ENCODE measurements at regions not wholly inside any gene's neighbourhood (a gene's known extent, or its start where the extent isn't known, plus 50 kb on each side); places are given as distances from the start of the nearest gene placed in this dataset.

DNA sequence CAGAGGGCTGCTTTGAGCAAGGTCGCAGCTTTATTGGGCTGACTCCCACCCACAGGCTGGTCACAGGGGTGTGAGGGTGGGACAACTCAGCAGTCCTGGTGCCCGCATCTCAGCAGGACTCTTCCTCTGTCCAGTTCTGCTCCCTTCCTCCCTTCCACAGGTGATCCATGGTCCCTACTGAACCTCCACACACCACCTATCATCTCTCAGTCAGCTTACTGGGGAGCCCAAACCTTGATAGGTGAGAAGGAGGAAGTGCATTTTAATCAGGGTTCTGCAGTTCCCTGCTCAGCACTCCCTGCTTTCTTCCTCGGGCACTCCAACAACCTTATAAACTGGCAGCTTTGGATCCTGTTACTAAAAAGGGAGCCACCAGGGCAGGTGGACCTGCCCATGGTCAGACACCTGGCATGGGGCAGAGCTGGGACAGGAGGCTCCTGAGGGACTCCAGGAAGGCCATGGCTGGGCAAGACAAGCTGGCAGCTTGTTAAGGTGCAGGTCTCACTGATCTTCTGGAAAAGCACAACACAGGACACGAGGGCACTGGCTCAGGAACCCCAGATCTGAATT is 664.6 kb downstream of the BCL11B start:
- Histone ChIP-seq H2BK12ac (ENCODE audit: low read length) (no peak overlapping the region), H4K8ac (ENCODE audit: low read depth, low read length) (no peak overlapping the region), H2AFZ (ENCODE audit: low read length) (no peak overlapping the region), H3K4me3 (ENCODE audit: low read length in 2 of 2) (no peak overlapping the region), H3K18ac (ENCODE audit: low read length) (peak overlapping the region; percentile 61), H3K4ac (ENCODE audit: low read length) (no peak overlapping the region), H3K9ac (ENCODE audit: low read depth, low read length, poor library complexity) (no peak overlapping the region), H4K91ac (ENCODE audit: low read depth, low read length, poor library complexity) (no peak overlapping the region), H2BK15ac (ENCODE audit: low read length) (no peak overlapping the region), H3K79me1 (ENCODE audit: low read depth, low read length) (no peaks in the 10 kb centered on the region), H3K9me3 (replicated peaks in 1 of 2; ENCODE audit: control insufficient read depth in 2 of 2, insufficient read depth in 1 of 2, low read depth in 1 of 2, low read length in 2 of 2) (no peaks in the 10 kb centered on the region), H3K27ac (replicated peaks; ENCODE audit: low read length) (no peak overlapping the region), H3K4me2 (ENCODE audit: insufficient read depth, low read length, poor library complexity, severe bottlenecking) (no peak overlapping the region), H3K14ac (ENCODE audit: low read length) (no peak overlapping the region), H3K23ac (ENCODE audit: low read depth, low read length, poor library complexity) (no peak overlapping the region), H2BK5ac (ENCODE audit: low read length) (no peak overlapping the region), H3K4me1 (ENCODE audit: control insufficient read depth in 2 of 2, insufficient read depth in 1 of 2, low read depth in 1 of 2, low read length in 2 of 2) (peaks cover 0 to 2% of the 10 kb centered on the region in 2 donors), H2BK120ac (ENCODE audit: low read depth, low read length) (no peak overlapping the region), H3K27me3 (ENCODE audit: control insufficient read depth in 3 of 3, insufficient read depth in 3 of 3, low read depth in 1 of 3, low read length in 3 of 3) (no peaks in the 10 kb centered on the region), H3K36me3 (replicated peaks in 1 of 2; ENCODE audit: control insufficient read depth in 2 of 2, insufficient read depth in 2 of 2, low read length in 2 of 2) (no peaks in the 10 kb centered on the region), H2AK5ac (ENCODE audit: low read depth, low read length) (no peak overlapping the region)
- no CpG with 5 or more reads among the region's 4 CpGs for WGBS, 2 donors (ENCODE audit: extremely low coverage in 2 of 2, insufficient read length in 2 of 2, insufficient replicate concordance in 1 of 2)
- no peak for DNase-seq (ENCODE audit: low spot score)

DNA sequence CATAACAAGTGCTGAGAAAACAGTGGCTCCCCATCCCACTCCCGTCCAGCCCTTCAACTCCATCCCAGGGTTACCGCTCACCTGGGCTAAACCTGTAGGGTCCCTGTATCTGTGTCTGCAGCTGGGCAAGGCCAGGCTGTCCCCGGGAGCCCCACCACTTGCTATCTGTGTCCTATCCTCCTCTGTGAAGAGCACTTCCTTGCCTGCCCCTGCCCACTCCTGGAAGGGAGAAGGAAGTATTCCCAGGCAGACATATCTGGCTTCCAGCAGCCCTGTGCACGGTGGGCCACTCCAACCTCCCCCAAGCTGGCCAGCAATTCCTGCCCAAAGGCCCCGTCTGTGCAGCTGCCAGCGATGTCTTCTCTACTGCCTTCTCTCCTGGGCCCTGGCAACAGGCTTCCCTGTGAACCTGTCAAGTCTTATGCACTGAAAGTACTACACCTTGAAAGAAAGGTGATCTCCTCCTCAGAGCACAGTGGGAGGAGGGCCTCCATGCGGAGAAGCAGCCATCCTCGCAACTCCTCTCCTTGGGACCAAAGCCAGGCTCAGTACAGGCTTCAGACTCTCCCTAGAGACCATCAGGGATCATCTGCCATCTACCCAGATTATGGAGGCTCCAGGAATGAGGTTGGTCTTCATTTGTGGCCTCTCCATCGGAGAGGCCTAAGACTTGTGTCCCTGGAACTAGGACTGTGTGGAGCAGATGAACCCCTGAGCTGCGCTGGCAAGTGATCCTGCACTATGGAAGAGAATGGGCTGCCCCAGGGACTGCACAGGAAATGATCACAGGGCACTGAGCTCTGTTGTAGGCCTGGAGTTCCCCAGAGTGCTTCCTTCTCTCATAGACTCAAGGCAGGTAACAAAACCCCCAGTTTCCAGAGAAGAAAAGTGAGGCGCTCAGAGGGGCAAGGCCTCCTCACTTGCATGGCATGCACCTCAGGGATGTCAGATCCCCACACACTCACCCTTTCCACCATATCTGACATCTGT is 663.6 kb downstream of the BCL11B start:
- Histone ChIP-seq H3K4me1 (ENCODE audit: control insufficient read depth in 2 of 2, insufficient read depth in 1 of 2, low read depth in 1 of 2, low read length in 2 of 2) (peaks cover 0 to 8% of the 10 kb centered on the region in 2 donors), H3K9me3 (replicated peaks in 1 of 2; ENCODE audit: control insufficient read depth in 2 of 2, insufficient read depth in 1 of 2, low read depth in 1 of 2, low read length in 2 of 2) (peaks cover 0 to 1% of the 10 kb centered on the region in 2 donors), H3K4me3 (ENCODE audit: low read length in 2 of 2) (no peak overlapping the region), H2BK5ac (ENCODE audit: low read length) (no peak overlapping the region), H3K23ac (ENCODE audit: low read depth, low read length, poor library complexity) (no peak overlapping the region), H2BK120ac (ENCODE audit: low read depth, low read length) (no peak overlapping the region), H3K4me2 (ENCODE audit: insufficient read depth, low read length, poor library complexity, severe bottlenecking) (no peak overlapping the region), H3K27ac (replicated peaks; ENCODE audit: low read length) (no peak overlapping the region), H3K18ac (ENCODE audit: low read length) (peak overlapping the region; percentile 53), H2AFZ (ENCODE audit: low read length) (no peak overlapping the region), H4K91ac (ENCODE audit: low read depth, low read length, poor library complexity) (no peak overlapping the region), H3K36me3 (replicated peaks in 1 of 2; ENCODE audit: control insufficient read depth in 2 of 2, insufficient read depth in 2 of 2, low read length in 2 of 2) (no peaks in the 10 kb centered on the region), H3K14ac (ENCODE audit: low read length) (no peak overlapping the region), H2AK5ac (ENCODE audit: low read depth, low read length) (peak overlapping the region; percentile 35), H3K4ac (ENCODE audit: low read length) (no peak overlapping the region), H3K79me1 (ENCODE audit: low read depth, low read length) (no peaks in the 10 kb centered on the region), H4K8ac (ENCODE audit: low read depth, low read length) (no peak overlapping the region), H3K27me3 (ENCODE audit: control insufficient read depth in 3 of 3, insufficient read depth in 3 of 3, low read depth in 1 of 3, low read length in 3 of 3) (no peaks in the 10 kb centered on the region), H2BK12ac (ENCODE audit: low read length) (no peak overlapping the region), H3K9ac (ENCODE audit: low read depth, low read length, poor library complexity) (no peak overlapping the region), H2BK15ac (ENCODE audit: low read length) (peak overlapping the region; percentile 49)
- no CpG with 5 or more reads among the region's 11 CpGs for WGBS, 2 donors (ENCODE audit: extremely low coverage in 2 of 2, insufficient read length in 2 of 2, insufficient replicate concordance in 1 of 2)
- DNase-seq (ENCODE audit: low spot score) = no peak

DNA sequence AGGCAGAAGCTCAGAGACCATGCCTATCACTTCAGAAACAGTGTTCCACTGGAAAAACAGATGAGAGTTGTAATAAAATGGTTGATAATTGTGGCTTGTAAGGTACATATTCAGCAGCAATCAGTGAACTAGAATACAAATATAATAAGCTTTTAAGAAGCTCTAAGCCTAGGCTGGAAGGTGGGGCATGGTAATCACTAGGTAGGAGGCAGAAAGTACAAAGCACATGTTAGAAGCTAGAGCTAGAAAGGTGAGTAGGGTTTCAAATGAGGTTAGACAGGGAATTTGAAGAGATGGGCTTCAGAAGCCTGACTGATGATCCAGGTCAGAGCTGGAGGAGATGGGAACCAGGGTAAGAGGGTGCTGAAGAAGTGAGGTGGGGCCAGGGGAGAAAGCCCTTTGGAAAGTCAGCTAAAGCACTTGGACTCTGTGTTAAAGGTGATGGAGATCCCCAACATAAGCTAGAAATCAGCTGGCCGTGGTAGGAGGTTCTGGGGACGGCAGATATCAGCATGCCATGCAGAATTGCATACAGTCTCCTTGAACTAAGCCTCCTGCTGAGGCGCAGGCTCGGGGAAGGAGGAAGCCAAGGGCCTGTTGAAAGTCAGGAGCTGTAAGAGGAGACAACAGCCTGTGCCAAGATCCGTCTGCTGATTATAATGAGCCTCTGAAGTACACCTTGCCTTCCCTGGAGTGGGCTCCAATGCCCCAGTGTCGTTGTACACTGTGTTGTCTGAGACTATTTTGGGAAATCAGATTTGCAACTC is 659.4 kb downstream of the BCL11B start:
- Histone ChIP-seq H2BK5ac (ENCODE audit: low read length) (no peak overlapping the region), H3K23ac (ENCODE audit: low read depth, low read length, poor library complexity) (no peak overlapping the region), H2BK120ac (ENCODE audit: low read depth, low read length) (no peak overlapping the region), H3K18ac (ENCODE audit: low read length) (no peak overlapping the region), H3K14ac (ENCODE audit: low read length) (no peak overlapping the region), H3K9me3 (replicated peaks in 1 of 2; ENCODE audit: control insufficient read depth in 2 of 2, insufficient read depth in 1 of 2, low read depth in 1 of 2, low read length in 2 of 2) (peaks cover 0 to 3% of the 10 kb centered on the region in 2 donors), H3K27me3 (ENCODE audit: control insufficient read depth in 3 of 3, insufficient read depth in 3 of 3, low read depth in 1 of 3, low read length in 3 of 3) (no peaks in the 10 kb centered on the region), H2BK12ac (ENCODE audit: low read length) (no peak overlapping the region), H4K8ac (ENCODE audit: low read depth, low read length) (no peak overlapping the region), H3K27ac (replicated peaks; ENCODE audit: low read length) (no peak overlapping the region), H2AFZ (ENCODE audit: low read length) (no peak overlapping the region), H3K79me1 (ENCODE audit: low read depth, low read length) (no peaks in the 10 kb centered on the region), H3K4me3 (ENCODE audit: low read length in 2 of 2) (no peak overlapping the region), H3K36me3 (replicated peaks in 1 of 2; ENCODE audit: control insufficient read depth in 2 of 2, insufficient read depth in 2 of 2, low read length in 2 of 2) (no peaks in the 10 kb centered on the region), H3K4me2 (ENCODE audit: insufficient read depth, low read length, poor library complexity, severe bottlenecking) (no peak overlapping the region), H3K9ac (ENCODE audit: low read depth, low read length, poor library complexity) (no peak overlapping the region), H2BK15ac (ENCODE audit: low read length) (no peak overlapping the region), H3K4ac (ENCODE audit: low read length) (no peak overlapping the region), H3K4me1 (ENCODE audit: control insufficient read depth in 2 of 2, insufficient read depth in 1 of 2, low read depth in 1 of 2, low read length in 2 of 2) (peaks cover 0 to 8% of the 10 kb centered on the region in 2 donors), H4K91ac (ENCODE audit: low read depth, low read length, poor library complexity) (no peak overlapping the region), H2AK5ac (ENCODE audit: low read depth, low read length) (no peak overlapping the region)
- DNase-seq (ENCODE audit: low spot score) = no peak
- no CpG with 5 or more reads among the region's 6 CpGs for WGBS, 2 donors (ENCODE audit: extremely low coverage in 2 of 2, insufficient read length in 2 of 2, insufficient replicate concordance in 1 of 2)

DNA sequence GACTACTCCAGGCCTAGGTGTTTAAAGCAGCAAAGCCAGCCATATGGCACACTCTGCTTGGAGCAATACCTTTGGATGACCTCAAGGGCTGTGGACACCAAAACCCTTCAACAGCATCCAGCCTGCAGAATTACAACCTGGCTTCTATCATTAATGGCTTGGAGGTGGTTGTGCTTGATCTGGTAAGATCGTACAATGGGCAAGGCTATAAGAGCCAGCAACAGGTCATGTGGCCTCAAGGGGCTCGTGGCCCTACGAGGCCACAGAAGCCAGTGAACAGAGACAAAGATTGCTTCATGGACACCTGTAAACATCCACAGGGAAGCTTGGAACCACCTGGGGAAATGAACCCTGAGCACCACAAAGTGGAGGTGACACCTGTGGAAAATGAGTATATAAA is 657.3 kb downstream of the BCL11B start:
- no peak overlapping the region for H3K14ac ChIP-seq (ENCODE audit: low read length)
- no peak overlapping the region for H2AFZ ChIP-seq (ENCODE audit: low read length)
- no peak overlapping the region for H2BK15ac ChIP-seq (ENCODE audit: low read length)
- peaks cover 0 to 8% of the 10 kb centered on the region in 2 donors for H3K4me1 ChIP-seq (ENCODE audit: control insufficient read depth in 2 of 2, insufficient read depth in 1 of 2, low read depth in 1 of 2, low read length in 2 of 2)
- DNase-seq (ENCODE audit: low spot score) = no peak
- H3K79me1 ChIP-seq (ENCODE audit: low read depth, low read length) = no peaks in the 10 kb centered on the region
- no peak overlapping the region for H2BK120ac ChIP-seq (ENCODE audit: low read depth, low read length)
- H3K9ac ChIP-seq (ENCODE audit: low read depth, low read length, poor library complexity) = no peak overlapping the region
- no peaks in the 10 kb centered on the region for H3K36me3 ChIP-seq (replicated peaks in 1 of 2; ENCODE audit: control insufficient read depth in 2 of 2, insufficient read depth in 2 of 2, low read length in 2 of 2)
- no peak overlapping the region for H4K8ac ChIP-seq (ENCODE audit: low read depth, low read length)
- H3K27me3 ChIP-seq (ENCODE audit: control insufficient read depth in 3 of 3, insufficient read depth in 3 of 3, low read depth in 1 of 3, low read length in 3 of 3) = no peaks in the 10 kb centered on the region
- H2BK5ac ChIP-seq (ENCODE audit: low read length) = no peak overlapping the region
- H2BK12ac ChIP-seq (ENCODE audit: low read length) = no peak overlapping the region
- no peak overlapping the region for H3K4me2 ChIP-seq (ENCODE audit: insufficient read depth, low read length, poor library complexity, severe bottlenecking)
- no peak overlapping the region for H3K23ac ChIP-seq (ENCODE audit: low read depth, low read length, poor library complexity)
- no CpG with 5 or more reads among the region's 3 CpGs for WGBS, 2 donors (ENCODE audit: extremely low coverage in 2 of 2, insufficient read length in 2 of 2, insufficient replicate concordance in 1 of 2)
- no peak overlapping the region for H3K18ac ChIP-seq (ENCODE audit: low read length)
- no peak overlapping the region for H3K4me3 ChIP-seq (ENCODE audit: low read length in 2 of 2)
- peaks cover 0 to 3% of the 10 kb centered on the region in 2 donors for H3K9me3 ChIP-seq (replicated peaks in 1 of 2; ENCODE audit: control insufficient read depth in 2 of 2, insufficient read depth in 1 of 2, low read depth in 1 of 2, low read length in 2 of 2)
- no peak overlapping the region for H3K27ac ChIP-seq (replicated peaks; ENCODE audit: low read length)
- no peak overlapping the region for H2AK5ac ChIP-seq (ENCODE audit: low read depth, low read length)
- H4K91ac ChIP-seq (ENCODE audit: low read depth, low read length, poor library complexity) = no peak overlapping the region
- no peak overlapping the region for H3K4ac ChIP-seq (ENCODE audit: low read length)
